T-helper 1 cell treated with Interleukin-12 subunit alpha and Interleukin-12 subunit beta and Interleukin-4 antibody, amounts not matched to agents 30 ng/mL and 1 ng/mL, for 36 hours (primary cell): ENCODE measurements at regions not wholly inside any gene's neighbourhood (a gene's known extent, or its start where the extent isn't known, plus 50 kb on each side); places are given as distances from the start of the nearest gene placed in this dataset.

Source experiments
- intact Hi-C: fragments of 100-400 bp; cut with micrococcal nuclease; formaldehyde crosslinking; loops from one replicate; pipeline ENCODE4 v1.15.1; 2024

- intact Hi-C loops: no loop called here
These were observed 206.8 kb upstream of the HDAC4 start for GRCh38 chr2:239607517-239608191.

DNA sequence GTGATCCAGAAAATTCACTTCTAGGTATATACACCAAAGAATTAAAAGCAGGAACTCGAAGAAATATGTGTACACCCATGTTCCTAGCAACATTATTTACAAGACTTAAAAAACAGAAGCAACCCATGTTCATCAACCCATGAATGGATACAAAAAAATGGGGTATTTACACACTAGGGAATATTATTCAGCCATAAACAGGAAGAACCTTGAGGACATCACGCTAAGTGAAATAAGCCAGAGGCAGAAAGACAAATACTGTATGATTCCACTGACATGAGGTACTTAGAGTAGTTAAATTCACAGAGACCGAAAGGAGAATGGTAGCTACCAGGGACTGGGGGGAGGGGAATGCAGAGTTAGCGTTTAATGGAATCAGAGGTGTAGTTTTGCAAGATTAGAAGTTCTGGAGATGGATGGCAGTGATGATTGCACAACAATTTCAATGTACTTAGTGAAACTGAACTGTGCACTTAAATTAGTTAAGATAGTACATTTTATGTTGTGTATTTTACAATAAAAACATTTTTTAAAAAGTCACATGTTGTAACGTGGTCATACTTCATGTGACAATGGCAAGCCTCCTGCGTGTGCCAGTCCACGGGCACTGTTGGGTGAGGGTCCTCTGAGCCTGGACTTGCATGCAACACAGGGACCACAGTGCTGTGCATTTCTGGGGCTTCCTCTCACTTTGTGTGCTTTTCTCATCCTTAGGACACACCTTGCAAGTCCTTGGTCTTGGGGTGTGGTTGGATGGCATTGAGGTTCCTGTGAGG is 206.1 kb upstream of the HDAC4 start:
- intact Hi-C loops: no loop called here

DNA sequence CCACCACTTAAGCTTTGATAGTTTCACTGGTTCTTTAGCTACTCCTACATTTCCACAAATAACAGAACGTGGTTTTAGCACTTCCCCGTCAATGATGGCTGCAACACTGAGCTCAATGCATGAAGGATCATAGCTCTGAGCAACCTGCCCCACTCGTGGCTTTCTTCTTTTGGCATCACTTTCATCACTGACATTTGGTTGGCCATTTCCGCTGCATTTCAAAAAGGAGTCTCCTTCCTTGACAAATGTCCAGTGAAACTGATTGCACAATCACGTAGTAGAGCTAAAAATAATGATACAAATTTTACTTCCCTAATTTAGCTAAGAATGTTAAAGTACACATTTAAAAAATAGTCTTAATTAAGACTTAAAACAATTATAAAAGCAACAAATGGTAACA is 205.2 kb upstream of the HDAC4 start:
- intact Hi-C loops: no loop called here

DNA sequence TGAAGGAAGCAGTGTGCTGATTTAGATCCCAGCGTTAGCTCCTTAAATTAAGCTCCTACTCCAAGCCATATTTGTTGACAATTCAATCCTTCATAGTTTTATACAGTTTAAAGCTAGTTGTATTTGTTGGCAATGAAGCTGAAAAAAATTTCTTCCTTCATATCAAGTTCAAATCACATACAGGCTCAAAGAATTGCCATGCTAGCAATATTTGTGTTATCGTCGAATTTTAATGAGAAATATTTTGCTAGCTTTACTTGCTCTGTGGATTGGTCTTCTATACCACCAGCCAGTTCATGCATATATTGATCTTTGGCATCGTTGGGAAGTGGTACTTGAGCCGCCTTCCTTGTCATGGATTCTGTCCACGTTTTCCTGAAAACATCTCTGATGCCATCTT is 204.6 kb upstream of the HDAC4 start:
- intact Hi-C loops: no loop called here

- intact Hi-C loops: no loop called here
These were observed 204.0 kb upstream of the HDAC4 start for GRCh38 chr2:239604861-239605260.

DNA sequence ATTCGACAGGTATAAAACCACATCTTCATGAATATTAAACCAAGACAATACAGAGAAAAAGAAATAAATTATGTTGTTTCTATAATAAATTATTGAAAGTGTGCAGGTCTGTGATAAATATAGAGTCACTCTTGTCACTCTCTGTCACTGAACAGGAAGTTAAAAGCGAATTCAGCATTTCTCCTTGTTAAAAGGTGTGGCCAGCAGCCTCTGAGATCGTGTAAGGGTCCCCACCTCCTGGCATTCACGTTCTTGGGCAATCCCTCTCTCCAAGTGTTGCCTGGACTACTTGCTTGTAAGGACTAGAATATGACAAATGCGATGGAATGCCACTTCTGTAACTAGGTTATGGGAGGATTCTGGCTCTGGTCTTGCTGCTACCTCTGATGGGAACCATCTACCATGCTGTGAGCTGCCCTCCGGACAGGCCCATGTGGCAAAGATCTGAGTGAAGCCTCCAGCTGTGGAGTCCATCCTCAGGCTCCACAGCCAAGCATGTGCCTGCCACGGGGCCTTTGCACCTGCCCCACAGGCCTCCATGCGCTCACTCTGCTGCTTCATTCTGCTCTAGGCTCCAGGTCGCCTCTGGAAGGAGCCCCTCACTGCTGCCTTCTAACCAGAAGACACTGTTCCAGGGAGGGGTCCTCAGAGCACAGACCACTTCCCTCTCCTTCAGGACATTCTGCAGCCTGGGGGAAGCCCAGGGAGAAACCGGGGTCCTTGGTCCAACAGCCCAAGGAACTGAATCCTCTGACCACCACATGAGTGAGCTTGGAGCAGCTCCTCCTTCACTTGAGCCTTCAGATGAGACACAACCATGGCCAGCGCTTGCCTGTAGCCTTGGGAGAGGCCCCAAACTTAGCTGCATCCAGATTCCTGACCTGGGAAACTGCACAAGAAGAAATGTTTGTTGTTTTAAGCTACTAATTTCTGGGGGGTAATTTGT is 202.9 kb upstream of the HDAC4 start:
- intact Hi-C loops: no loop called here

DNA sequence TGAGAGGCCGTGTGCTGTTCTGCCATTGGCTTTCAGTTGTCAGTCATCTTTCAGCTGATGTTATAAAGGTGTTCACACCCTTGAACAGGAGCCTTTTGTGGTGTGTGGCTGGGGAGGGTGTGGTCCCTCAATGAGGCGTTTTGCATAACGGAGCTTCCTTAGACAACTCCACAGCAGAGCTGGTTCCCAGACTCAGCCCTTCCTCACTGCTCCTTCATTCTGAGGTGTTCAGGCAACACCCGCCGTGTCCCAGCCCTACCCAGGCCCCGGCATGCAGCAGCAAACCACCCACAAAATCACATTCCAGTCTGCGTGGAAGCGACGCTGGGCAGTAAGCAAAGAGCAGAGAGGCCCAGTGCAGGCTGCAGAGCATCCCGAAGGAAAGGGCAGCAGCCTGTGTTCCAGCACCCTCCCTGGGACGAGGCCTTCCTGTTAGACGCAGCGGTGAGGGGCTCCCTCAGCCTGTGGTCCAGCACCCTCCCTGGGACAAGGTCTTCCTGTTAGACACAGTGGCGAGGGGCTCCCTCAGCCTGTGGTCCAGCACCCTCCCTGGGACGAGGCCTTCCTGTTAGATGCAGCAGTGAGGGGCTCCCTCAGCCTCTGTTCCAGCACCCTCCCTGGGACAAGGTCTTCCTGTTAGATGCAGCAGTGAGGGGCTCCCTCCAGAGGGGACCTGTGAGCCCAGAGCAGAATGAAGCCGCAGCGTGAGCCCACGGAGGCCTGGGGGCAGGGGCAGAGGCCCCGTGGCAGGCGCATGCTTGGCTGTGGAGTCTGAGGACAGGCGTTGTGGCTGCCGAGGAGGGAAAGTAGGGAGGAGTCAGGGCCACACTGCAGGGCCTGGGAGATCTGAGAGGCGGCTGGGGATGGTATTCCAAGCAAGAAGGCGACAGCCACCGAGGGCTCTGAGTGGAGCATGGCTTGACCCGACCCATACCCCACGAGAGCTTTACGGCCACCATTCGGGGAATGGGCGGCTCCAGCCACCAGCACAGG is 201.8 kb upstream of the HDAC4 start:
- intact Hi-C loops: no loop called here

GRCh38 chr2:239601880-239602279 is 201.1 kb upstream of the HDAC4 start:
- intact Hi-C loops: no loop called here

DNA sequence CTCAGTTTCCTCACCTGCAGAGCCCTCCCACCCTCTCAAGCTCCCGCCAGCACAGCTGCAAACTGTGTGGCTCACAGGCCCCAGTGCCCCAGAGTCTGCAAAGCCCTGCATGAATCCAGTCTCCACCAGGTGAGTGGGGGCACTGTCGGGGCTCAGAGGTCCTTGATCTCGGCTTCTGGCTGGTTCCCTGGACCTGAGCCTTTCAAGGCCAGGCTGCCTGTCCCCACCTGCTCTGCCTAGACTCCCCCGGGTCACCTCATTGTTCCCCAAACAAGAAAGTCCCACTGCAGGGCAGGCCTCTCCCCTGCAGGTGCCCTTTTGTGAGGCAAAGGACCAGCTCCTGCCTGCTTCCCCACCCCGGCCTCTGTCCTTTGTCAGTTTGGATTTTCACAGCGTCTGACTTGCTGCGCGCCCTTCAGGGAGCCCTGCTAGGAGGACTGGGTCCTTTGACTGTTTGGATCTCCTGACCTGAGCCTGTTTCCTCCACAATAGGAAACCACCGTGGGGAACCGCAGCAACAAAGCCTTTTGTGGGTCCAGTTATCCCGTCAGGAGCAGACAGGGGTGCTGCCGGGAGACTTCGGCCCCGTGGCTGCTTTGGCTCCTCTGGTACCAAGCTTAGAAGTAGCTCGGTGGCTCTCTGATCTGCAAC is 200.5 kb upstream of the HDAC4 start:
- intact Hi-C loops: no loop called here

- intact Hi-C loops: no loop called here
These were observed 199.8 kb upstream of the HDAC4 start for GRCh38 chr2:239600650-239601049.

GRCh38 chr2:239600001-239600593 is 199.3 kb upstream of the HDAC4 start:
- intact Hi-C loops: no loop called here

- intact Hi-C loops: no loop called here
These were observed 198.5 kb upstream of the HDAC4 start for GRCh38 chr2:239599299-239599698.

- intact Hi-C loops: no loop called here
These were observed 197.9 kb upstream of the HDAC4 start for GRCh38 chr2:239598732-239599090.

GRCh38 chr2:239598011-239598731 is 197.4 kb upstream of the HDAC4 start:
- intact Hi-C loops: no loop called here

- intact Hi-C loops: no loop called here
These were observed 196.4 kb upstream of the HDAC4 start for GRCh38 chr2:239597216-239597615.

DNA sequence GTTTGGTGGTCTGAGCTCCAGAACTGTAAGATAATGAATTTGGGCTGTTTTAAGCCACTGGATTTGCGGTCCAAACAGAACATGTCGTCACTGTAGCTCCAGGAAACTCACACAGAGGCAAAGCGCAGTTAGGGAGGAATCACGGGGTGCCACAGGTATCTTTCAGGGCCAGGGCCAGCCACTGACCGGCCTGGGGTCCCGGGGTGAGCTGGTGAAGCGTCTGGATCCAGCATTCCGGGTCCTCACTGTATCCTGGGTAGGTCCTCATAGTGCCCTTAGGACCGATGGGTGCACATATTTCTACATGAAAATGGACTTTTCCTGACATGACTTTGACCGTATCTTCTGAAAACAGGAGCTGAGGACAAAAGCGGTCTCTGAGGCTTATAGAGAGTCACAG is 196.0 kb upstream of the HDAC4 start:
- intact Hi-C loops: no loop called here

GRCh38 chr2:239596253-239596652 is 195.4 kb upstream of the HDAC4 start:
- intact Hi-C loops: no loop called here

DNA sequence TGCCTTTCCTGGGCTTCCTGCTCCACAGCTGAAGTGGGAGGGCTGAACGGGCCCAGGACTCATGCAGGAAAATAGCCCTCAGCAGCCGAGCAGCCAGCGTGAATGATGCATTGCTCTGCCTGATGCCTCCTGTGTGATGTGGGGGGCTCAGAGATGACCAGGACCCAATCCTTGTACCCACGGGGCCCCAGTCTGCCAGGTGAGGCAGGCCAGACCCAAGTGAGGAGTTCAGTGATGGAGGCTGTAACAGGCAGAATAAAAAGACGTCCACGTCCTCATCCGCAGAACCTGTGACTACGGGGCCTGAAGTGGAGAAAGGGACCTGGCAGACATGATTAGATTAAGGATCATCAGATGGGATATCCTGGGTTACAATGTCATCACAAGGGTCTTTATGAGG is 194.9 kb upstream of the HDAC4 start:
- intact Hi-C loops: no loop called here
